ENCODE measurements at regions not wholly inside any gene's neighbourhood (a gene's known extent, or its start where the extent isn't known, plus 50 kb on each side); places are given as distances from the start of the nearest gene placed in this dataset.
A peak's percentile ranks its signal among the peaks of the same experiment; 100 is the strongest.
"Not testable (repeated sequence)": the region's sequence is repeated elsewhere in the genome, so short reads cannot be mapped to it uniquely, and the experiment has no call there.

DNA sequence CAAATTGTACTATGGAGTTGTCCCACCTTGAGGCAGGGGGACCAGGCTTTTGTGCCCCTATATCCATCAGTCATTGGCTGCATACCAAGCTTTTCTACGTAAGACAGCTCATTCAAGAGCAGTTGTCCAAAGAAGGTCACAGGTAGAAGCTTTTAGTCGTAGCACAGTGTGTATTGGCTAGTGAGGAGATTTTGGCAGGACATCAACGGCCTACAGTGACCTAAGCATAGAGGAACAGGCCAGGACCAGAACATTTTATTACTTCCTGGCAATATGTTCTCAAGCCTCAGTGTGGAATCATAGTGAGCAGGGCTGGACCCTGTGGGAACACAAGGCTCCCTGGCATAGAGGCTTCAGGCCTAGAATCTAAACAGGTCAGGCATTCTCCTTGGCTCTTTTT is 105.4 kb upstream of the ANKRD28 start:
- DNase-seq = no peak
- H3K27ac ChIP-seq = peak overlapping the region in 2 of 4 donors; percentile 45 to 54
- H3K4me1 ChIP-seq = peaks cover 0 to 10% (median 2%) of the 10 kb centered on the region in 4 donors
- in situ Hi-C loops (cut with MboI; ENCODE audit: low pct_ligation_motif_present in 1 of 4, low pct_unique_long_range_greater_than_20kb in 1 of 4, low sequenced_read_pairs in 3 of 4) (no loop called here), intact Hi-C loops (cut with DNase I; ENCODE audit: low total_unique reads) (no loop called here)
- no peaks in the 10 kb centered on the region for H3K27me3 ChIP-seq
- no peaks in the 10 kb centered on the region for H3K9me3 ChIP-seq
- H3K36me3 ChIP-seq = no peaks in the 10 kb centered on the region
- TF ChIP-seq, protein P1, sequence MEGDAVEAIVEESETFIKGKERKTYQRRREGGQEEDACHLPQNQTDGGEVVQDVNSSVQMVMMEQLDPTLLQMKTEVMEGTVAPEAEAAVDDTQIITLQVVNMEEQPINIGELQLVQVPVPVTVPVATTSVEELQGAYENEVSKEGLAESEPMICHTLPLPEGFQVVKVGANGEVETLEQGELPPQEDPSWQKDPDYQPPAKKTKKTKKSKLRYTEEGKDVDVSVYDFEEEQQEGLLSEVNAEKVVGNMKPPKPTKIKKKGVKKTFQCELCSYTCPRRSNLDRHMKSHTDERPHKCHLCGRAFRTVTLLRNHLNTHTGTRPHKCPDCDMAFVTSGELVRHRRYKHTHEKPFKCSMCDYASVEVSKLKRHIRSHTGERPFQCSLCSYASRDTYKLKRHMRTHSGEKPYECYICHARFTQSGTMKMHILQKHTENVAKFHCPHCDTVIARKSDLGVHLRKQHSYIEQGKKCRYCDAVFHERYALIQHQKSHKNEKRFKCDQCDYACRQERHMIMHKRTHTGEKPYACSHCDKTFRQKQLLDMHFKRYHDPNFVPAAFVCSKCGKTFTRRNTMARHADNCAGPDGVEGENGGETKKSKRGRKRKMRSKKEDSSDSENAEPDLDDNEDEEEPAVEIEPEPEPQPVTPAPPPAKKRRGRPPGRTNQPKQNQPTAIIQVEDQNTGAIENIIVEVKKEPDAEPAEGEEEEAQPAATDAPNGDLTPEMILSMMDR (IDR thresholded peaks at IDR 0.05) = no peak
- H3K4me3 ChIP-seq = no peak overlapping the region
- WGBS, 2 donors (ENCODE audit: low coverage in 1 of 2) = 37 to 50% methylated on average over 3 of the region's 3 CpGs

DNA sequence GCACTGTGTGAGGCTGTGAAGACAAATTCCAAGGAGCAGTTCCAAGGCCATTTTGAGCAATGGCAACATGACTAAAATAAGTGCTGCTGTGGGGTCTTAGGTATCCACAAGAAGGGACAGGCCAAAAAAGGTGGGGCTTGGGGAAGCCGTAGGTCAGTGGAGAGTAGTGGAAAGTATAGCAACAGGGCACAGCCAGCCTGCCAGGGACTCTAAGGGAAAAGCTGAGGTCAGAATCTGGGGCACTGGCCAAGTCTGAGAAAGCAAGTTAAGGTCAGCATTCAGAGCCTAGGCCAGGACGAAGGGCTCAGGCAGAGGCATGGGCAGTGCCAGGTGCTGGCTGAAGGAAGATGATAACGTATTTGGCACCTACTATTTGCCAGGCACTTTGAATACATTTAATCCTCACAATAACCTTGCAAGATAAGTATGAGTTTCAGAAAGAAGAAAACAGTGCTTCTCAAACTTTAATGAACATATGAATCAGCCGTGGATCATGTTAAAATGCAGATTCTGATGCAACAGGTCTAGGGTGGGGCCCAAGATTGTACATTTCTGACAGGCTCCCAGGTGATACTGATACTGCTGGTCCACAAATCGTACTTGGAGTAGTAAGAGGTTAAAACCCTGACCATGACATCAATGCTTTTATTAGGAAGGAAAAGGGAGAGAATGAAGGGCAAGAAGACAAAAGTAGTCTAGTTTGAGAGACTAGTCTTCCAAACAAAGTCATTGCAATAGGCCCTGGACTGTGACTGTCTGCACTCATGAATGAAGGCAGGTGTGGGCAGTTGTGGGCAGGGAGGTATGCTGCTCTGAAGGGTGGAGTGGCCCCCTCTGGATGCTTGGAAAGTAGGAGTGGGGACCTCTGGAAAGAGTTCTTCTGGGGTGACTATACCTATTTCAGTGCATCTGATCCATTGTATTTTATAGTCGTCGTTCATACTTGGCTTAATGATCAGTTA is 106.3 kb upstream of the ANKRD28 start:
- H3K27me3 ChIP-seq = no peaks in the 10 kb centered on the region
- no peaks in the 10 kb centered on the region for H3K9me3 ChIP-seq
- DNase-seq = no peak
- in situ Hi-C loops (cut with MboI; ENCODE audit: low pct_ligation_motif_present in 1 of 4, low pct_unique_long_range_greater_than_20kb in 1 of 4, low sequenced_read_pairs in 3 of 4) (no loop called here), intact Hi-C loops (cut with DNase I; ENCODE audit: low total_unique reads) (no loop called here)
- WGBS, 2 donors (ENCODE audit: low coverage in 1 of 2) = 86 to 88% methylated on average over 6 to 7 of the region's 7 CpGs
- peak overlapping the region in 2 of 4 donors; percentile 45 to 54 for H3K27ac ChIP-seq
- no peaks in the 10 kb centered on the region for H3K36me3 ChIP-seq
- TF ChIP-seq POLR2AphosphoS5 (IDR thresholded peaks at IDR 0.05) = no peak
- TF ChIP-seq, protein P1 (IDR thresholded peaks at IDR 0.05) = no peak
- no peak for TF ChIP-seq POLR2A (IDR thresholded peaks at IDR 0.05)
- no peak for TF ChIP-seq EP300 (IDR thresholded peaks at IDR 0.05; ENCODE audit: low read depth)
- H3K4me1 ChIP-seq = peaks cover 0 to 10% (median 2%) of the 10 kb centered on the region in 4 donors
- no peak overlapping the region for H3K4me3 ChIP-seq

DNA sequence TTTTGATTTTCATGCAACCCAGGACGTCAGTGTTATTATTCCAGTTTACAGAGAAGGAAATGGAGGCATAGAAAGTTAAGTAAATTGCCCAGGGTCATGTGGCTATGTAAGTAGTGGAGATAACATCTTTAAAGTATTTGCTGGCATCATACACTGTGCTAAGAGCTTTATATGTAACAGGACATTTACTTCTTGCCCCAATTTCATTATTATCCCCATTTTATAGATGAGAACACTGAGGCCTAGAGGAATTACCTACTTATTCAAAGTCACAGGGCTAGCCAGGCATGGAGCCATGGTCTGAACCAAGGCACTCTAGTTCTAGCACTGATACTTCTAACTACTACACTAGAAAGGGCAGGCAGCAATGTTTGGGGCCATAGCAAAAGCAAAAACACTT is 107.3 kb upstream of the ANKRD28 start:
- Histone ChIP-seq H3K27me3 (no peaks in the 10 kb centered on the region), H3K4me1 (peaks cover 0 to 10% (median 2%) of the 10 kb centered on the region in 4 donors), H3K36me3 (no peaks in the 10 kb centered on the region), H3K27ac (no peak overlapping the region), H3K9me3 (no peaks in the 10 kb centered on the region), H3K4me3 (no peak overlapping the region)
- intact Hi-C loops (cut with DNase I; ENCODE audit: low total_unique reads) = no loop called here
- 83 to 91% methylated on average over 1 of the region's 1 CpG for WGBS, 2 donors (ENCODE audit: low coverage in 1 of 2)
- no peak for DNase-seq
- TF ChIP-seq POLR2A (IDR thresholded peaks at IDR 0.05) = no peak
- TF ChIP-seq, protein P1 (IDR thresholded peaks at IDR 0.05) = no peak
- no peak for TF ChIP-seq EP300 (IDR thresholded peaks at IDR 0.05; ENCODE audit: low read depth)
- TF ChIP-seq POLR2AphosphoS5 (IDR thresholded peaks at IDR 0.05) = no peak
- in situ Hi-C loops (cut with MboI; ENCODE audit: low pct_ligation_motif_present in 1 of 4, low pct_unique_long_range_greater_than_20kb in 1 of 4, low sequenced_read_pairs in 3 of 4) = no loop called here

DNA sequence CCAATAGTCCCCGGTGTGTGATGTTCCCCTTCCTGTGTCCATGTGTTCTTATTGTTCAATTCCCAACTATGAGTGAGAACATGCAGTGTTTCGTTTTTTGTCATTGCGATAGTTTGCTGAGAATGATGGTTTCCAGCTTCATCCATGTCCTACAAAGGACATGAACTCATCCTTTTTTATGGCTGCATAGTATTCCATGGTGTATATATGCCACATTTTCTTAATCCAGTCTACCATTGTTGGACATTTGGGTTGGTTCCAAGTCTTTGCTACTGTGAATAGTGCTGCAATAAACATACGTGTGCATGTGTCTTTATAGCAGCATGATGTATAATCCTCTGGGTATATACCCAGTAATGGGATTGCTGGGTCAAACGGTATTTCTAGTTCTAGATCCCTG is 109.6 kb upstream of the ANKRD28 start:
- WGBS, 2 donors (ENCODE audit: low coverage in 1 of 2) = 94% methylated on average over 5 of the region's 5 CpGs; no CpG with 5 or more reads in 1 of the 2 donors
- H3K9me3 ChIP-seq; H3K36me3 ChIP-seq; in situ Hi-C loops (cut with MboI; ENCODE audit: low pct_ligation_motif_present in 1 of 4, low pct_unique_long_range_greater_than_20kb in 1 of 4, low sequenced_read_pairs in 3 of 4); H3K27ac ChIP-seq; H3K4me3 ChIP-seq; intact Hi-C loops (cut with DNase I; ENCODE audit: low total_unique reads); H3K27me3 ChIP-seq; H3K4me1 ChIP-seq; DNase-seq: not testable (repeated sequence)

Measured in transverse colon (tissue), 4 donors.